Medulla oblongata (tissue), 1 donor: ENCODE measurements at regions not wholly inside any gene's neighbourhood (a gene's known extent, or its start where the extent isn't known, plus 50 kb on each side); places are given as distances from the start of the nearest gene placed in this dataset.
"Not testable (repeated sequence)": the region's sequence is repeated elsewhere in the genome, so short reads cannot be mapped to it uniquely, and the experiment has no call there.

Source experiments
- DNase-seq: peaks from one replicate; pipeline ENCODE4 v3.0.0-alpha.2; 2015; ENCODE audit errors: extremely low spot score

- DNase-seq: no peak
Observed at GRCh38 chr6:22194188-22194921, 102.5 kb downstream of the PRL start.

- DNase-seq: no peak
Observed at GRCh38 chr6:22199771-22200170, 97.1 kb downstream of the PRL start.

GRCh38 chr6:22204153-22204552 is 92.7 kb downstream of the PRL start:
- no peak for DNase-seq

- no peak for DNase-seq
Observed at GRCh38 chr6:22205266-22205665, 91.6 kb downstream of the PRL start.

- DNase-seq: no peak
Observed at GRCh38 chr6:22206106-22206505, 90.7 kb downstream of the PRL start.

GRCh38 chr6:22208026-22208425 is 88.8 kb downstream of the PRL start:
- DNase-seq: no peak

- no peak for DNase-seq
Observed at GRCh38 chr6:22214314-22214713, 82.5 kb downstream of the PRL start.

- not testable (repeated sequence) for DNase-seq
Observed at GRCh38 chr6:22215474-22215873, 81.4 kb downstream of the PRL start.

GRCh38 chr6:22218410-22218809 is 78.4 kb downstream of the PRL start:
- no peak for DNase-seq

GRCh38 chr6:22219925-22220324 is 76.9 kb downstream of the PRL start:
- no peak for DNase-seq

- DNase-seq: no peak
Observed at GRCh38 chr6:22221211-22221610, 75.6 kb downstream of the PRL start.

GRCh38 chr6:22221630-22222029 is 75.2 kb downstream of the PRL start:
- no peak for DNase-seq

- no peak for DNase-seq
Observed at GRCh38 chr6:22222469-22222868, 74.4 kb downstream of the PRL start.

- no peak for DNase-seq
Observed at GRCh38 chr6:22227824-22228610, 68.8 kb downstream of the PRL start.

GRCh38 chr6:22231050-22231449 is 65.8 kb downstream of the PRL start:
- DNase-seq: no peak

GRCh38 chr6:22231616-22232015 is 65.2 kb downstream of the PRL start:
- DNase-seq: no peak

GRCh38 chr6:22236626-22237414 is 60.0 kb downstream of the PRL start:
- DNase-seq: no peak
